ENCODE measurements at regions not wholly inside any gene's neighbourhood (a gene's known extent, or its start where the extent isn't known, plus 50 kb on each side); places are given as distances from the start of the nearest gene placed in this dataset.

DNA sequence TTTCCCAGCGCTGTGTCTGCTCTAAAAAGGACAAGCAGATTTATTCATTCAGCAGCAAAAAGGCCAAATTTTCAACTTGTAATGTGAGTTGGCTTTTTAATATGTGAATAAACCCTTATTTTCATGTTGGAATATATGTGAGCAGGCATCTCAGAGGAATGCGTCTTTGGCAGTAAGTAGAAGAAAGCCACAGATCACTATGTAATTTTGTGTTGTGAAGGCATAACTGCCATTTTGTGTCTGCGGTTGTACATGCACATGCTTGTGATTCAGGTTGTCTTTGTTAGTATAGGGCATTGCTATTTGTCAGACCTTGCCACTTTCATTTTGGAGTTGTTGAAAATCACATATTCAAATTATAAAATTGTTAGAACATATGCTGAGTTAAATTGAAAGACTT, 398.8 kb upstream of the RGS6 start (continued):
- TF ChIP-seq, protein P1, sequence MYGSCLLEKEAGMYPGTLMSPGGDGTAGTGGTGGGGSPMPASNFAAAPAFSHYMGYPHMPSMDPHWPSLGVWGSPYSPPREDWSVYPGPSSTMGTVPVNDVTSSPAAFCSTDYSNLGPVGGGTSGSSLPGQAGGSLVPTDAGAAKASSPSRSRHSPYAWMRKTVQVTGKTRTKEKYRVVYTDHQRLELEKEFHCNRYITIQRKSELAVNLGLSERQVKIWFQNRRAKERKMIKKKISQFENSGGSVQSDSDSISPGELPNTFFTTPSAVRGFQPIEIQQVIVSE (CRISPR knock-in tag; IDR thresholded peaks at IDR 0.05; ENCODE audit: borderline replicate concordance), result no peak

DNA sequence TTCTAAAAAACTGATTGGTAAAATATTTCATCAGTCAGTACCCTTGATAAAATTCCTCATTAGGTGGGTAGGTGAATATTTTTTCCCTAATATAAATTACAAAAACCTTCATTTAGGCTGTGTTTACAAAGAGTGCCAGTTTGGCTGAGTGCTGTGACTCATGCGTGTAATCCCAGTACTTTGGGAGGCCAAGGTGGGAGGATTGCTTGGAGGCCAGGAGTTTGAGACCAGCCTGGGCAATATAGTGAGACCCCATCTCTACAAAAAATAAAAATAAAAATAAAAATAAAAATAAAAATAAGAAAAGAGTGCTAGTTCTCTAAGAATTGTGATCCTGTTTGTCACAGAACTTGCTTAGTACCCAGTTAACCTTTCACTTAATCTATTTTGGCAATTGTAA, 398.4 kb upstream of the RGS6 start:
- ChIA-PET CTCF (no interaction called here), POLR2A (no interaction called here)
- peaks cover 49% of the 10 kb centered on the region for H3K4me1 Mint-ChIP-seq
- TF ChIP-seq, protein P2, sequence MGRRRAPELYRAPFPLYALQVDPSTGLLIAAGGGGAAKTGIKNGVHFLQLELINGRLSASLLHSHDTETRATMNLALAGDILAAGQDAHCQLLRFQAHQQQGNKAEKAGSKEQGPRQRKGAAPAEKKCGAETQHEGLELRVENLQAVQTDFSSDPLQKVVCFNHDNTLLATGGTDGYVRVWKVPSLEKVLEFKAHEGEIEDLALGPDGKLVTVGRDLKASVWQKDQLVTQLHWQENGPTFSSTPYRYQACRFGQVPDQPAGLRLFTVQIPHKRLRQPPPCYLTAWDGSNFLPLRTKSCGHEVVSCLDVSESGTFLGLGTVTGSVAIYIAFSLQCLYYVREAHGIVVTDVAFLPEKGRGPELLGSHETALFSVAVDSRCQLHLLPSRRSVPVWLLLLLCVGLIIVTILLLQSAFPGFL (CRISPR knock-in tag; IDR thresholded peaks at IDR 0.05; ENCODE audit: borderline replicate concordance), result no peak
- TF ChIP-seq, protein P3, sequence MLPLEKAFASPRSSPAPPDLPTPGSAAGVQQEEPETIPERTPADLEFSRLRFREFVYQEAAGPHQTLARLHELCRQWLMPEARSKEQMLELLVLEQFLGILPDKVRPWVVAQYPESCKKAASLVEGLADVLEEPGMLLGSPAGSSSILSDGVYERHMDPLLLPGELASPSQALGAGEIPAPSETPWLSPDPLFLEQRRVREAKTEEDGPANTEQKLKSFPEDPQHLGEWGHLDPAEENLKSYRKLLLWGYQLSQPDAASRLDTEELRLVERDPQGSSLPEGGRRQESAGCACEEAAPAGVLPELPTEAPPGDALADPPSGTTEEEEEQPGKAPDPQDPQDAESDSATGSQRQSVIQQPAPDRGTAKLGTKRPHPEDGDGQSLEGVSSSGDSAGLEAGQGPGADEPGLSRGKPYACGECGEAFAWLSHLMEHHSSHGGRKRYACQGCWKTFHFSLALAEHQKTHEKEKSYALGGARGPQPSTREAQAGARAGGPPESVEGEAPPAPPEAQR (CRISPR knock-in tag; IDR thresholded peaks at IDR 0.05), result no peak
- TF ChIP-seq, protein P4, sequence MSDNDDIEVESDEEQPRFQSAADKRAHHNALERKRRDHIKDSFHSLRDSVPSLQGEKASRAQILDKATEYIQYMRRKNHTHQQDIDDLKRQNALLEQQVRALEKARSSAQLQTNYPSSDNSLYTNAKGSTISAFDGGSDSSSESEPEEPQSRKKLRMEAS (CRISPR knock-in tag; IDR thresholded peaks at IDR 0.05), result no peak
- no peak for TF ChIP-seq ZBTB21 (CRISPR knock-in tag; IDR thresholded peaks at IDR 0.05; ENCODE audit: borderline replicate concordance)
- no peak for TF ChIP-seq ESRRA (CRISPR knock-in tag; IDR thresholded peaks at IDR 0.05; ENCODE audit: borderline replicate concordance)
- no peak for TF ChIP-seq TEAD1 (CRISPR knock-in tag; IDR thresholded peaks at IDR 0.05)
- TF ChIP-seq NFE2L1 (CRISPR knock-in tag; IDR thresholded peaks at IDR 0.05), result no peak
- TF ChIP-seq ZNF317 (CRISPR knock-in tag; IDR thresholded peaks at IDR 0.05; ENCODE audit: borderline replicate concordance, low read depth), result no peak
- TF ChIP-seq GTF2I (CRISPR knock-in tag; conservative IDR thresholded peaks at IDR 0.05), result no peak
- TF ChIP-seq GABPB1 (CRISPR knock-in tag; IDR thresholded peaks at IDR 0.05), result no peak
- 0 out of 2 replicates have a peak, but pooled peaks have one; percentile 25 for TF ChIP-seq HMGA2 (CRISPR knock-in tag; IDR thresholded peaks at IDR 0.05)
- no peak for TF ChIP-seq SOX15 (CRISPR knock-in tag; IDR thresholded peaks at IDR 0.05)
- TF ChIP-seq ZNF121 (CRISPR knock-in tag; IDR thresholded peaks at IDR 0.05), result peak; percentile 76; the same call in 1 of the 2 replicates
- TF ChIP-seq, protein P5, sequence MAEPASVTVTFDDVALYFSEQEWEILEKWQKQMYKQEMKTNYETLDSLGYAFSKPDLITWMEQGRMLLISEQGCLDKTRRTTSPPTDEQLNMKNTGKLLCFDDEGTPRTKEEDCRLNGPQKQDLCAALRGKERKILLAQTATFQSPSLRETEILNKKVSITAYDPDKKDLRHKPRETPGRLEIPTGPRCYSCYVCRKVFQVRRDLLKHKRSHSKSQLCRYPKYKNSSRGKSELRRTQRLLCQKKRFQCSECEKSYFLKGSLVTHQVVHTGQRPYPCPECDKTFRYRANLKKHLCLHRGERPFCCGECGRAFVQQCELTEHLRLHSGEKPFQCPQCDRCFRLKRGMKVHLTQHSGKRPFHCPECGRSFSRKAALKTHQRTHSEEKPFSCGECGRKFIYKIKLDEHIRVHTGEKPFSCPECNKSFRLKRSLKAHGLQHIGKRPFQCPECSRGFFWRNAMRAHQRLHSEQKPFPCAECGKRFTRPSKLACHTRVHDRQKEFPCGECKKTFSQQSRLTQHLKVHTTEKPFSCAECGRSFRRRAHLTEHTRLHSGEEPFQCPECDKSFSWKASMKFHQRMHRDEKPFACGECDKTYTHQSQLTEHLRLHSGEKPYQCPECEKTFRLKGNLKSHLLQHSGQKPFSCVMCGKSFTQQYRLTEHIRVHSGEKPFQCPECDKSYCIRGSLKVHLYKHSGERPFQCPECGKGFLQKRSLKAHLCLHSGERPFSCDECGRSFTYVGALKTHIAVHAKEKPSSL (CRISPR knock-in tag; conservative IDR thresholded peaks at IDR 0.05), result no peak
- TF ChIP-seq, protein P6, sequence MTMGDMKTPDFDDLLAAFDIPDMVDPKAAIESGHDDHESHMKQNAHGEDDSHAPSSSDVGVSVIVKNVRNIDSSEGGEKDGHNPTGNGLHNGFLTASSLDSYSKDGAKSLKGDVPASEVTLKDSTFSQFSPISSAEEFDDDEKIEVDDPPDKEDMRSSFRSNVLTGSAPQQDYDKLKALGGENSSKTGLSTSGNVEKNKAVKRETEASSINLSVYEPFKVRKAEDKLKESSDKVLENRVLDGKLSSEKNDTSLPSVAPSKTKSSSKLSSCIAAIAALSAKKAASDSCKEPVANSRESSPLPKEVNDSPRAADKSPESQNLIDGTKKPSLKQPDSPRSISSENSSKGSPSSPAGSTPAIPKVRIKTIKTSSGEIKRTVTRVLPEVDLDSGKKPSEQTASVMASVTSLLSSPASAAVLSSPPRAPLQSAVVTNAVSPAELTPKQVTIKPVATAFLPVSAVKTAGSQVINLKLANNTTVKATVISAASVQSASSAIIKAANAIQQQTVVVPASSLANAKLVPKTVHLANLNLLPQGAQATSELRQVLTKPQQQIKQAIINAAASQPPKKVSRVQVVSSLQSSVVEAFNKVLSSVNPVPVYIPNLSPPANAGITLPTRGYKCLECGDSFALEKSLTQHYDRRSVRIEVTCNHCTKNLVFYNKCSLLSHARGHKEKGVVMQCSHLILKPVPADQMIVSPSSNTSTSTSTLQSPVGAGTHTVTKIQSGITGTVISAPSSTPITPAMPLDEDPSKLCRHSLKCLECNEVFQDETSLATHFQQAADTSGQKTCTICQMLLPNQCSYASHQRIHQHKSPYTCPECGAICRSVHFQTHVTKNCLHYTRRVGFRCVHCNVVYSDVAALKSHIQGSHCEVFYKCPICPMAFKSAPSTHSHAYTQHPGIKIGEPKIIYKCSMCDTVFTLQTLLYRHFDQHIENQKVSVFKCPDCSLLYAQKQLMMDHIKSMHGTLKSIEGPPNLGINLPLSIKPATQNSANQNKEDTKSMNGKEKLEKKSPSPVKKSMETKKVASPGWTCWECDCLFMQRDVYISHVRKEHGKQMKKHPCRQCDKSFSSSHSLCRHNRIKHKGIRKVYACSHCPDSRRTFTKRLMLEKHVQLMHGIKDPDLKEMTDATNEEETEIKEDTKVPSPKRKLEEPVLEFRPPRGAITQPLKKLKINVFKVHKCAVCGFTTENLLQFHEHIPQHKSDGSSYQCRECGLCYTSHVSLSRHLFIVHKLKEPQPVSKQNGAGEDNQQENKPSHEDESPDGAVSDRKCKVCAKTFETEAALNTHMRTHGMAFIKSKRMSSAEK (CRISPR knock-in tag; IDR thresholded peaks at IDR 0.05; ENCODE audit: borderline replicate concordance), result no peak
- TF ChIP-seq RELA (CRISPR knock-in tag; IDR thresholded peaks at IDR 0.05; ENCODE audit: borderline replicate concordance), result no peak
- H3K27me3 Mint-ChIP-seq (ENCODE audit: low read depth), result no peaks in the 10 kb centered on the region
- no peak overlapping the region for H3K27ac Mint-ChIP-seq
- H3K36me3 Mint-ChIP-seq, result peaks cover 13% of the 10 kb centered on the region
- no peak overlapping the region for H3K4me3 Mint-ChIP-seq
- no peak for ATAC-seq
- DNase-seq (ENCODE audit: low spot score), result no peak
- no peaks in the 10 kb centered on the region for H3K9me3 Mint-ChIP-seq

Data from WTC11 (cell line).